Activated CD4-positive, CD25-positive, alpha-beta regulatory T cell (primary cell): ENCODE measurements at regions not wholly inside any gene's neighbourhood (a gene's known extent, or its start where the extent isn't known, plus 50 kb on each side); places are given as distances from the start of the nearest gene placed in this dataset.
A peak's percentile ranks its signal among the peaks of the same experiment; 100 is the strongest.
"Not testable (repeated sequence)": the region's sequence is repeated elsewhere in the genome, so short reads cannot be mapped to it uniquely, and the experiment has no call there.

Experiments
- DNase-seq, 4 experiments: peaks; one replicate each; lab custom pipeline; 2025; lab: John Stamatoyannopoulos, UW

- DNase-seq, result no peak
Observed at GRCh38 chr4:12697970-12698369, 786.2 kb downstream of the RAB28 start.

DNA sequence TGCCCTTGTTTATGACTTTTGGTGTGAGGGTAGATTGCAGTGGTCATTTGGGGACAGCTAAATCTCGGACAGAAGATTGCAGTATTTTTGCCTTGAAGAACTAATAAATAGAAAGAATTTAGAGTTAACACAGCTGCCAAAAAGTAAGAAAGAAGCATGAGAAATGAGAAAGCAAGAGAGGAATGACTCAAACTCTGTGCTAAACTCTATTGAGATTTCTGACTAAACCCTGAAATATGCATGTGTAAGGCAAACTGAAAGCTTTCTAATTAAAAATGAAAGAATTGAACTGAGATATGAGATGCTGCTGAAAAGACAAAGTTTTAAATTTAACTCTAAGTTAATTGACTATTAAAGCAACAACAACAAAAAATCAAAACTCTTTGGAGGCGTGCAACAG, 791.3 kb downstream of the RAB28 start:
- no peak for DNase-seq

GRCh38 chr4:12691168-12691567, 793.0 kb downstream of the RAB28 start:
- DNase-seq, result no peak

DNA sequence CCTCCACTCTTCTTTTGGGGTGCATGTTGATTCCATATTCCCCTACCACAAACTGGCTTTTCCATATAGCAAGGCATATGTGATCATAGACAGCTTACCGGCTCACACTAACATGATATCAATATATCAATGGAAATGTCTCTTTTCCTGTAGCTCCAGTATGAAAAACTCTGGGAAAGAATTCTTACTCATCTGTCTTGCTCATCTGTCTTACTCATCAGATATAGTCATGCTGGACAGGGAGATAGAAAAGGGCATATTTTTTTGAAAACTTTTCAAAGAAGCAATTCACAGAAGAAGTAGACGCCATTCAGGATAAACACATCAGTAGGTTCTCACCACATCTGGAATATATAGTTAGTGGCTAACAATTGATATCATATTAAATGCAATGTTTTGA, 794.7 kb downstream of the RAB28 start:
- DNase-seq, result no peak

DNA sequence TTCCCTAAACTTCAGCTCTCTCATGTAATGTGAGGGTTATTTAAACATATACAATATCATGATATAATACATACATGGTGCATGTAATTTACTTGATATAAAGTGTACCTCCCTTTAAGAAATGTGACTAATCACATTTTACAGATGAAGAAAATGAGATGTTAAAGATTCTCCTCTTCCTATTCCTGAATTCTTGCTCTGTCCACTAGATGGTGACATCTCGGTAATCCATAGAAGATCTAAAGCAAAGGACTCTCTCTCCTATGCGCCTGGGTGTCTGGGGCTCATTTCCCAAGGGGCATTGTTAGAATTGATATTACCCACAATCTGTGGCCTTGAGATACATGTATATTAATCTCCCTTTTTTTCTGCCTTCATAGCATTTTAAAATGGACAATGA, 804.9 kb downstream of the RAB28 start:
- DNase-seq, result no peak

DNA sequence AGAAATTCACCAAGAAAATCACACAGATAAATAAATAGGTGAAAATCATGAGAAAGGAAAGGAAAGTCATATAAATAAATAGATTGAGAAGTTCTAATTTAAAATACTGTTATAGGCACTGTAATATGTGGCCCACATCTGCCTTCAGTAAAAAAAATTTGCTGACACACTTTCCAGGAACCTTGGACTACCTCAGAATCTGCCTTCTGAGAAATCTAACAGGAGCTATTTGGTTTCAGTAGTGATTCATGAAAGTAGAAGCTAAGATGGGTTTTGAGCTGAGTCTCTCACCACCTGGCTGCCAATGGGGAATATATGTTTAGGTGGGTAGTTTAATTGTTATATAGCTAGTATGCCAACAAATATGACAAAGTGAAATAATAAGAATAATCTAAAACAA, 810.0 kb downstream of the RAB28 start:
- no peak for DNase-seq

DNA sequence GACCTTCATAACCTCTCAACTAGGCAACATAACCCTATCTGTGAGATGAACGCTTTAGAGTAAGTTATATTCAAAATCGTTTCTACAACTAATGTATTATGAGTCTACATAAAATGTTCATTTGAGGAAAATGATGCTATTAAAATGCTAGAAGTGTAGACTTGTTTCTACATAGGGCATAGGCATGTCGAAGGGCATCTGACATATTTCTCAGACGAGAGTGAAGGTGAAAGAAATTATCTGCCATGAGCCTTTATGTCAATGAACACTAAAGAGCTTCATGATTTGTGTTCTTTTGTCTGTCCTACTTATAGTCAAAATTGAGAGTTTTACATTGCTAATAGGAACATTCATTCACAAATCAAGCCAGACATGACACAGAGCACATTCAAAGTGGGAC, 811.8 kb downstream of the RAB28 start:
- DNase-seq, result no peak

- DNase-seq, result no peak
Observed at GRCh38 chr4:12658146-12658545, 826.0 kb downstream of the RAB28 start.

GRCh38 chr4:12651876-12652275, 832.3 kb downstream of the RAB28 start:
- no peak for DNase-seq

GRCh38 chr4:12645732-12646131, 838.4 kb downstream of the RAB28 start:
- DNase-seq, result no peak

DNA sequence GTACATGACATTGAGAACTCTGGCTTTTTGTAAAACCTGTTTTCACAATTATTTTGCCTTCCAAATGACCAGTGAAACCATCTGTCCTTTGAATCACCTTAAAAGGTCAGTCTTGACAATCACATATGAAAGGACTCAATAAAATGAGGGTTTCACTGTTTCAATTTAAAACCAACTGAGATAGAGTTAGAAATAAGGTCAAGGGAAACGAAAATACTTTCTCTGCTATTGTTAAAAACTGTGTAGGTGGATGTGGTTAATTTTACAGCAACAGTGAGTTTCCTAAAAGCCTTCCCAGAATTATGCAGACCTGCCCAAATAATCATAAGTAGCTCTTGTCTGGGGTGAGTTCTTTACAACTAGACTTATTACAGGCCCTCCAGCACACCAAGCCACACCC, 839.9 kb downstream of the RAB28 start:
- no peak for DNase-seq

- DNase-seq, result no peak
Observed at GRCh38 chr4:12636191-12636590, 847.9 kb downstream of the RAB28 start.

DNA sequence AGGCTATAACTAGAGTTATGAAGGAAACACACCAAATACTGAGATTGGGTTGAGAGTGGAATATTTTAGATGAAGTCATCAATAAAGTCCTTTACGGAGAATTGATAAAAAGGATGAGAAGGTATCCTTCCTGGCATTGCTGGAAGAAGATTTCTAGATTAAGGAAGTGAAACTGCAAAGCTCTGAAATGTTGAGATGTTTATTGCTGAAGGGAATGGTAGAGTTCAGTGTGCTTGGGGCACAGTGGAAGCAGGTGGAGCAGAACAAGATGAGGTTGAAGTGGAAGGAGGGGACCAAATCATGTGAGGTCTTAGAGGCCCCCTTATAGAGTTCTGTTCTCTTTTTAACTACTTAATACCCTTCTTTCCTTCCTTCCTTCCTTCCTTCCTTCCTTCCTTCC, 848.5 kb downstream of the RAB28 start:
- DNase-seq, result no peak

DNA sequence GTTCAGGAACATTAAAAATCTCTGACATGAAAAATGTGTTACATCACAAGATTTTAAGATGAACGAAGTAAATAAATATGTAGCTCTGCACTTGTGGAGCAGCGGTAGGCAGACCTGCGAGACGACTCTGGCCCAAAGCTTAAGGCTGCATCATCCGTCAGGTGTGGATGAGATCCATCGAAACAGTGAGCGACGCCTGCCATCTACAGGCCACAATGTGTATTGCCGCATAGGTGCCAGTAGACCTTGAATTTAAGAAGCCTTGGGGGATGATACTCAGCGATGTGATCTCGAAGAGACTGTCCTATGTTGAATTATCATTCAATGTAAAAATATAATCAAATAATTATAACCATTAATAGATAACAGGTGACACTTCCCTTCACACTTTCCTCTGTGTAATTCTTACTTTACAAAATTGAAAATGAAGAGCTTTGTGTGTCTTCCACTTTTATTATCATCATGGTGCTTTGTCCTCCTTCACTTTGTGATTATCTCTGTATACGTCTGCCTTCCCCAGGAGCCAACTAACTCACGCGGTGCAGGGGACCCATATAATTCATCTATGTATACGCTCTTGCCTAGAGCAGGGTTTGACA, 851.0 kb downstream of the RAB28 start:
- peak; percentile 10 to 63 (median 30) for DNase-seq

GRCh38 chr4:12615822-12616221, 868.3 kb downstream of the RAB28 start:
- no peak for DNase-seq

DNA sequence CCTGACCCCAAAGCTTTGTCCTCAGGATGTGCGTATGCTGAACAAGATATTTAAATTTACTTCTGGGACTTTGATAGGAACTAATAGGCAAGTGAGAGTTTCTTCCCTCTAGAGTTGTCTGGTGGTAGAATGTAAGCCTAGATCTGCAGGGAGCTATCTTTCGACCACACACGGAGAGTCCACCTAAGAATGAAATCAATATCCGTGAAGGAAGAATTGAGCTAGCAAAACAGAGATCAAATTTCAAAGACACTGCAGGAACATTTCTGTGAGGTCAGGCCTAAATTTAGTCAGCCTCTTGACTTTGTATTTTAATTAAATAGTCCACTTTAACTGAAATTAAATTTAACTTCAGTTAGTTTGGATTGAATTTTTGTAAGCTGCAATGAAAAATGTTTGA, 871.3 kb downstream of the RAB28 start:
- DNase-seq, result no peak

DNA sequence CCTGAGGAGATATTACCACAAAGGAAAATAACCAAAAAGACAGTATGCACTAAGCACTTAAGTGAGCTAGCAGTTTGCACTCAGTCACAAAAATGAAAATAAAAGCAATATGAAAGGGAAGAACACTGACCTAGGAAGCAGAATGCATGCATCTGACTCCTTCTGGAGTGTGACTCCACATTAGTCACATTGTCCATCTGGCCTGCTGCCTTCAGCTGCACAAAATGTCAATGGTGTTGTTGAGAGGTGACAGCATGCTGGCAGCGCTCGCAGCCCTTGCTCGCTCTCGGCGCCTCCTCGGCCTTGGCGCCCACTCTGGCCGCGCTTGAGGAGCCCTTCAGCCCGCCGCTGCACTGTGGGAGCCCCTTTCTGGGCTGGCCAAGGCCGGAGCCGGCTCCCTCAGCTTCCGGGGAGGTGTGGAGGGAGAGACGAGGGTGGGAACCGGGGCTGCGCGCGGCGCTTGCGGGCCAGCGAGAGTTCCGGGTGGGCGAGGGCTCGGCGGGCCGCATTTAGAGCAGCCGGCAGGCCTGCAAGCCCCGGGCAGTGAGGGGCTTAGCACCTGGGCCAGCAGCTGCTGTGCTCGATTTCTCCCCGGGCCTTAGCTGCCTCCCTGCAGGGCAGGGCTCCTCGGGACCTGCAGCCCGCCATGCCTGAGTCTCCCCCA, 874.8 kb downstream of the RAB28 start:
- DNase-seq, result not testable (repeated sequence)

DNA sequence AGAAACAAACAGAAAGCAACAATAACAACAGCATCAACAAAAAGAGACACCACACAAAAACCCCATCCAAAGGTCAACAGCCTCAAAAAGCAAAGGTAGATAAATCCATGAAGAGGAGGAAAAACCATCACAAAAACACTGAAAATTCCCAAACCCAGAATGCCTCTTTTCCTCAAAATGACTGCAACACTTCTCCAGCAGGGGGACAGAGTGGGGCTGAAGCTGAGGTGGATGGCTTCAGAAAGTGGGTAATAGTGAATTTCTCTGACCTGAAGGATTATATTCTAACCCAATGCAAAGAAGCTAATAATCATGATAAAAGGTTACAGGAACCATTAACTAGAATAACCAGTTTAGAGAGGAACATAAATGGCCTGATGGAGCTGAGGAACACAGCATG, 888.2 kb downstream of the RAB28 start:
- no peak for DNase-seq

DNA sequence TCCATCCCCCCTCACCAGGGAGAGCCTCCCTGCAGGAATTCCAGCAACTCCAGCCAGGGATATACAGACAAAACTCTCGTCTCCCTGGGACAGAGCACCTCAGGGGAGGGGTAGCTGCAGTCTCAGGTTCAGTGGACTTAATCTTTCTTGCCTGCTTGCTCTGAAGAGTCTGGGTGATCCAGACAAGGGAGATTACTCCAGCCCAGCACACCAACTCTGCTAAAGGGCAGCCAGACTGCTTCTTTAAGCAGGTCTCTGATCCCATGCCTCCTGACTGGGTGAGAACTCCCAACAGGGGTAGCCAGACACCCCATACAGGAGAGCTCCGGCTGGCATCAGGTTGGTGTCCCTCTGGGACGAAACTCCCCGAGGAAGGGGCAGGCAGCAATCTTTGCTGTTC, 888.7 kb downstream of the RAB28 start:
- DNase-seq, result no peak

GRCh38 chr4:12588582-12588981, 895.6 kb downstream of the RAB28 start:
- no peak for DNase-seq

- DNase-seq, result no peak
Observed at GRCh38 chr4:12586242-12587006, 897.7 kb downstream of the RAB28 start.

GRCh38 chr4:12584116-12584875, 899.8 kb downstream of the RAB28 start:
- DNase-seq, result no peak

DNA sequence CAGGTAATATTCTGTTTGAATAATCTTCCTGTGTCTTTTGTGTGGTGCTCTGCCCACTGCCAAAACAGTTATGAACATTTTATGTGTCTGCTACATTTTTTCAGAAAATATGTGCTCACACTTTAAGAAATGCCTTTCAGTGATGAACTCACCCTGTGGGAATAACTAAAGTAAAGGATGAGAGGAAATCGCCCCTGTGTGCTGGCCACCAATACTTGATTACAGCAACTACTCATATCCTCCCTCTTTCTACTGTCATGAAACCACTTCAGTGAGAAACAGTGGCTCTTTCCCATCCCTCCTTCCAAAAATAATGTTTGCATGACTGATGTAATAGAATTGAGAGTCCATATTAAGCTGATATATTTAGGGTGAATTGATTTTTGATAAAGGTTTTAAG, 900.9 kb downstream of the RAB28 start:
- DNase-seq, result no peak
